H1 (cell line): ENCODE measurements at regions not wholly inside any gene's neighbourhood (a gene's known extent, or its start where the extent isn't known, plus 50 kb on each side); places are given as distances from the start of the nearest gene placed in this dataset.
A peak's percentile ranks its signal among the peaks of the same experiment; 100 is the strongest.

Source experiments
- CTCF ChIA-PET: fragments of 300-600 bp; sonication (Branson Sonifier 250); formaldehyde crosslinking; loops from one replicate; lab custom pipeline; 2021; ENCODE audit not compliant: partially characterized antibody; lab: Charles Lee
- POLR2A ChIA-PET: fragments of 300-600 bp; sonication (Branson Sonifier 250); formaldehyde crosslinking; loops from one replicate; lab custom pipeline; 2021; ENCODE audit warnings: inconsistent platforms; ENCODE audit not compliant: partially characterized antibody; lab: Charles Lee
- DNase-seq, 2 experiments: peaks; one replicate each; pipeline versions ENCODE4 v3.0.0 to v3.0.0-alpha.2; 2010 to 2022; ENCODE audit warnings: low spot score in 2 of 2, low read depth in 1 of 2, mixed read lengths in 1 of 2
- FAIRE-seq: peaks from 2 replicates; lab custom pipeline; 2011; peaks lifted over from hg19 to GRCh38; lab: Jason Lieb, UNC
- H2AFZ ChIP-seq: 2 replicates; pipeline ENCODE4 v1.8.1; 2012; ENCODE audit warnings: low read length, inconsistent platforms
- H2AK5ac ChIP-seq: 2 replicates; pipeline ENCODE4 v1.6.1; 2013; ENCODE audit warnings: low read depth, low read length
- H2BK120ac ChIP-seq: replicated peaks from 2 replicates; pipeline ENCODE3; 2013; ENCODE audit warnings: low read depth, low read length, inconsistent platforms
- H2BK12ac ChIP-seq: 2 replicates; pipeline ENCODE4 v1.6.1; 2013; ENCODE audit warnings: low read depth, low read length
- H2BK15ac ChIP-seq: 2 replicates; pipeline ENCODE4 v1.6.1; 2013; ENCODE audit warnings: low read length
- H2BK20ac ChIP-seq: 2 replicates; pipeline ENCODE4 v1.6.1; 2013; ENCODE audit warnings: low read length
- H2BK5ac ChIP-seq: 2 replicates; pipeline ENCODE4 v1.6.1; 2013; ENCODE audit warnings: low read depth, low read length
- H3K14ac ChIP-seq: 2 replicates; pipeline ENCODE4 v1.6.1; 2013; ENCODE audit warnings: inconsistent platforms; ENCODE audit not compliant: insufficient read length
- H3K18ac ChIP-seq: 2 replicates; pipeline ENCODE4 v1.6.1; 2013; ENCODE audit warnings: low read length; ENCODE audit errors: extremely low read depth
- H3K23ac ChIP-seq: 2 replicates; pipeline ENCODE4 v1.6.1; 2013; ENCODE audit warnings: inconsistent platforms; ENCODE audit not compliant: insufficient read length
- H3K23me2 ChIP-seq: 2 replicates; pipeline ENCODE4 v1.6.1; 2013; ENCODE audit warnings: low read depth, low read length
- H3K27ac ChIP-seq: 2 replicates; pipeline ENCODE4 v1.6.1; 2011; ENCODE audit warnings: low read depth, low read length, inconsistent platforms
- H3K27me3 ChIP-seq, 4 experiments: replicated peaks in 1 of 4; 1 replicate in 1 of 4; 2 replicates in 3 of 4; pipeline versions ENCODE4 v1.6.1 to v1.8.1; 2011 to 2013; ENCODE audit warnings: low read length in 3 of 4, mild to moderate bottlenecking in 3 of 4, inconsistent platforms in 2 of 4, mixed read lengths in 2 of 4, moderate library complexity in 1 of 4; ENCODE audit not compliant: control insufficient read depth in 3 of 4, insufficient read depth in 3 of 4; ENCODE audit errors: extremely low read depth in 1 of 4
- H3K36me3 ChIP-seq, 4 experiments: 2 replicates each; pipeline versions ENCODE4 v1.6.1 to v1.8.1; 2011 to 2013; ENCODE audit warnings: mild to moderate bottlenecking in 4 of 4, low read length in 3 of 4, moderate library complexity in 2 of 4, control low read depth in 1 of 4, inconsistent platforms in 1 of 4; ENCODE audit not compliant: insufficient read depth in 4 of 4, control insufficient read depth in 2 of 4
- H3K4ac ChIP-seq: replicated peaks from 2 replicates; pipeline ENCODE3; 2013; ENCODE audit warnings: low read length, low read depth, mixed read lengths, inconsistent platforms; ENCODE audit not compliant: insufficient read length
- H3K4me1 ChIP-seq, 4 experiments: replicated peaks in 1 of 4; 1 replicate in 1 of 4; 2 replicates in 3 of 4; pipeline versions ENCODE4 v1.6.1 to v1.8.1; 2011 to 2013; ENCODE audit warnings: low read length in 3 of 4, inconsistent platforms in 2 of 4, mixed read lengths in 1 of 4; ENCODE audit not compliant: insufficient read depth in 4 of 4, control insufficient read depth in 3 of 4
- H3K4me2 ChIP-seq, 2 experiments: 2 replicates each; pipeline versions ENCODE4 v1.6.1 to v1.8.1; 2011 to 2013; ENCODE audit warnings: low read depth in 2 of 2, low read length in 2 of 2, control low read depth in 1 of 2, inconsistent platforms in 1 of 2, mild to moderate bottlenecking in 1 of 2; ENCODE audit not compliant: insufficient read depth in 1 of 2
- H3K4me3 ChIP-seq, 4 experiments: fragments of 200-600, 300-600 bp in 1 of 4; sonication (generic), shearing (Covaris generic), sonication (Bioruptor Twin) in 1 of 4; 2 replicates each; pipeline versions ENCODE4 v1.5.1 to v1.8.1; 2011 to 2016; ENCODE audit warnings: low read length in 4 of 4, low read depth in 3 of 4, control low read depth in 2 of 4, inconsistent platforms in 2 of 4, mild to moderate bottlenecking in 2 of 4, mixed read lengths in 1 of 4, moderate library complexity in 1 of 4; ENCODE audit not compliant: insufficient read depth in 2 of 4; ENCODE audit errors: extremely low read depth in 1 of 4
- H3K56ac ChIP-seq: replicated peaks from 2 replicates; pipeline ENCODE3; 2013; ENCODE audit warnings: low read depth, mild to moderate bottlenecking, mixed read lengths, low read length, inconsistent platforms; ENCODE audit not compliant: insufficient read length
- H3K79me1 ChIP-seq: 2 replicates; pipeline ENCODE4 v1.6.1; 2013; ENCODE audit warnings: low read depth, low read length, control low read depth
- H3K79me2 ChIP-seq, 2 experiments: 2 replicates each; pipeline versions ENCODE4 v1.6.1 to v1.8.1; 2012 to 2013; ENCODE audit warnings: low read length in 2 of 2, mild to moderate bottlenecking in 2 of 2, inconsistent platforms in 1 of 2; ENCODE audit not compliant: insufficient read depth in 2 of 2, control insufficient read depth in 1 of 2
- H3K9ac ChIP-seq, 4 experiments: replicated peaks in 1 of 4; 1 replicate in 1 of 4; 2 replicates in 3 of 4; pipeline versions ENCODE4 v1.6.1 to v1.8.1; 2011 to 2013; ENCODE audit warnings: low read depth in 3 of 4, low read length in 3 of 4, control low read depth in 2 of 4, mild to moderate bottlenecking in 2 of 4, moderate library complexity in 2 of 4, inconsistent platforms in 1 of 4; ENCODE audit errors: extremely low read depth in 1 of 4
- H3K9me3 ChIP-seq, 2 experiments: 2 replicates each; pipeline versions ENCODE4 v1.6.1 to v1.8.1; 2012 to 2013; ENCODE audit warnings: mild to moderate bottlenecking in 2 of 2, moderate library complexity in 2 of 2, control low read depth in 1 of 2, inconsistent platforms in 1 of 2, low read depth in 1 of 2, low read length in 1 of 2, mixed read lengths in 1 of 2; ENCODE audit not compliant: insufficient read depth in 2 of 2
- H4K20me1 ChIP-seq, 2 experiments: replicated peaks in 1 of 2; 2 replicates each; pipeline versions ENCODE3 to v1.8.1; 2011 to 2013; ENCODE audit warnings: inconsistent platforms in 2 of 2, low read length in 2 of 2, mild to moderate bottlenecking in 1 of 2; ENCODE audit not compliant: insufficient read depth in 2 of 2, control insufficient read depth in 1 of 2
- H4K5ac ChIP-seq: 2 replicates; pipeline ENCODE4 v1.6.1; 2013; ENCODE audit warnings: low read length, low read depth, mixed read lengths, inconsistent platforms; ENCODE audit not compliant: insufficient read length
- H4K8ac ChIP-seq: 2 replicates; pipeline ENCODE4 v1.8.0; 2013; ENCODE audit warnings: mild to moderate bottlenecking, moderate library complexity, low read length, inconsistent platforms; ENCODE audit not compliant: insufficient read depth; ENCODE audit errors: extremely low read depth
- H4K91ac ChIP-seq: replicated peaks from 2 replicates; pipeline ENCODE3; 2013; ENCODE audit warnings: low read length, mixed read lengths, inconsistent platforms; ENCODE audit not compliant: insufficient read length
- POLR2A ChIP-seq, 2 experiments: IDR thresholded peaks; 1 replicate in 1 of 2; 2 replicates in 1 of 2; pipeline ENCODE4 v1.6.1; 2011; ENCODE audit warnings: low read depth in 2 of 2, low read length in 2 of 2, mild to moderate bottlenecking in 2 of 2; ENCODE audit errors: control extremely low read depth in 1 of 2
- WGBS, 2 experiments: shearing (Covaris generic) in 1 of 2; methylation state at CpG; one replicate each; pipeline versions ENCODE4 v1.1.6 to v1.1.7; 2013 to 2015; ENCODE audit warnings: low lambda C conversion rate in 2 of 2, mixed read lengths in 2 of 2, inconsistent platforms in 1 of 2, low coverage in 1 of 2, missing lambda C conversion rate in 1 of 2; ENCODE audit not compliant: insufficient replicate concordance in 2 of 2, insufficient coverage in 1 of 2, insufficient read length in 1 of 2; ENCODE audit errors: extremely low coverage in 1 of 2, missing lambda C conversion rate in 1 of 2; 5-methylcytosine and 5-hydroxymethylcytosine counted together

DNA sequence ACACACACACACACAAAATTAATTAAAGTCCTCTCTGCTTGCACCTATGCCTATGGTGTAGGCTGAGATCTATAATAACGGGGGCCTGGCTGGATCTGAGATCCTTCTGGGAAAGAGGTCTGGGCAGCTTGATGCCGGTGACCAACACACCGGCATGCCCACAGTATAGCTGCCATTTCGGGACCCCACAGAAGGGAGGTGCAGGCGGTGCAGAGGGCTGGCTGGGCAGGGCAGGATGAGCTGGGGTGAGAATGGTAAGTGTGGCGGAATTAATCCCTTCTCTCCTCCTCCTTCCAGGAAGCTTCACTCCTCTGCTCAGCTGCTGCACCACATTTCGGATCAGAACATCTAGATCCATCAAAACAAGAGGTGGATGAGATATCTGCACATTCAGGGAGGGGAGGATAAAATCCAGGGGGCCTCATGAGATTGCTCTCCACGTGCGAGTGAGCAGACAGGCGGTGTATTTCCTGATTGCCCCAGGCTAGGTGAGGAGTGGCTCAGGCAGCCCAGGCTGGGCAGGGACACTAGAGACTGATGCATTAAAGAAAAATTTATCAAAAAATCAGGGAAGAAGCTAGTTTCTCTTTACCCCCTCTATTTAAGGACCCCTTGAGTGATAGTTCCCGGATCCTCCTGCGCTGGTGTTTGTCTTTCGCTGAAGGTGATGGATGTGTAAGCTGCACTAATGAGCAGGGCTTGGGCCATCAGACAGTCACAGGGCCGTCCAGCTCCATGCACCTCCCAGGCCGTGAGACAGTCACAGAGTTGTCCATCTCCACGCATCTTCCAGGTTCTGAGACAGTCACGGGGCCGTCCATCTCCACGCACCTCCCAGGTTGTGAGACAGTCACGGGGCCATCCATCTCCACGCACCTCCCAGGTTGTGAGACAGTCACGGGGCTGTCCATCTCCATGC lies 449.9 kb downstream of the PTPRU start:
- Histone ChIP-seq H3K9me3 (no peaks in the 10 kb centered on the region), H3K4me2 (no peak overlapping the region), H3K23me2 (no peaks in the 10 kb centered on the region), H3K56ac (no peak overlapping the region), H2BK15ac (no peak overlapping the region), H4K8ac (no peak overlapping the region), H3K18ac (no peak overlapping the region), H2BK20ac (no peak overlapping the region), H2BK120ac (no peak overlapping the region), H3K4me3 (no peak overlapping the region), H3K27me3 (0 out of 7 replicates have a peak, but pooled peaks cover 0 to 4% (median 0%) of the 10 kb centered on the region in 4 experiments), H3K27ac (no peak overlapping the region), H3K79me2 (no peaks in the 10 kb centered on the region), H3K4ac (no peak overlapping the region), H4K91ac (no peak overlapping the region), H3K14ac (no peak overlapping the region), H3K36me3 (no peaks in the 10 kb centered on the region), H2BK12ac (peak overlapping the region; percentile 68; the same call in 1 of the 2 replicates), H2AK5ac (no peak overlapping the region), H4K5ac (no peak overlapping the region), H3K79me1 (no peaks in the 10 kb centered on the region), H3K23ac (no peak overlapping the region), H3K4me1 (peaks cover 0 to 2% (median 0%) of the 10 kb centered on the region in 4 experiments; a peak in 2 of 7 replicates), H3K9ac (no peak overlapping the region), H4K20me1 (no peaks in the 10 kb centered on the region), H2AFZ (no peak overlapping the region), H2BK5ac (no peak overlapping the region)
- ChIA-PET POLR2A (interaction anchor here (0.6 to 0.7 kb wide), 2 partner anchors 43 to 85 kb away, joined by 3 read pairs; no protein-coding TSS in a partner anchor), CTCF (interaction anchor here (0.5 to 16.4 kb wide), 7 partner anchors 15 to 1168 kb away, joined by 3 to 163 read pairs (median 3); no protein-coding TSS in a partner anchor)
- 85% methylated on average over 22 of the region's 22 CpGs; no CpG with 5 or more reads in 1 of the 2 experiments for WGBS, 2 experiments
- FAIRE-seq = no peak
- DNase-seq = no peak
- TF ChIP-seq POLR2A (IDR thresholded peaks at IDR 0.05; ENCODE audit: control extremely low read depth in 1 of 2, low read depth in 2 of 2, low read length in 2 of 2) = no peak
